Astrocyte of the spinal cord (primary cell): ENCODE measurements at regions not wholly inside any gene's neighbourhood (a gene's known extent, or its start where the extent isn't known, plus 50 kb on each side); places are given as distances from the start of the nearest gene placed in this dataset.

Experiments used
- DNase-seq: peaks from one replicate; pipeline ENCODE4 v3.0.0; 2011; ENCODE audit warnings: low read depth, low spot score
- H3K4me3 ChIP-seq: 2 replicates; pipeline ENCODE4 v1.5.1; 2011; ENCODE audit warnings: low read depth, mild to moderate bottlenecking, low read length, moderate library complexity
- CTCF ChIP-seq: IDR thresholded peaks from 2 replicates; pipeline ENCODE4 v1.5.1; 2012; ENCODE audit warnings: low read depth, mild to moderate bottlenecking, low read length, inconsistent platforms
- in situ Hi-C: cut with HindIII; loops from 2 replicates; pipeline ENCODE4 v1.10.0; 2017; ENCODE audit warnings: low sequenced_read_pairs

GRCh38 chr17:70934231-70934630 lies 764.9 kb downstream of the KCNJ2 start:
- H3K4me3 ChIP-seq: no peak overlapping the region
- in situ Hi-C loops: no loop called here
- TF ChIP-seq CTCF: no peak
- DNase-seq: no peak

- no peak overlapping the region for H3K4me3 ChIP-seq
- no peak for DNase-seq
- in situ Hi-C loops: no loop called here
- no peak for TF ChIP-seq CTCF
Measured at GRCh38 chr17:70934835-70935234, 765.5 kb downstream of the KCNJ2 start.

GRCh38 chr17:70936724-70937123 lies 767.4 kb downstream of the KCNJ2 start:
- no peak for TF ChIP-seq CTCF
- in situ Hi-C loops: no loop called here
- DNase-seq: no peak
- H3K4me3 ChIP-seq: no peak overlapping the region

GRCh38 chr17:70938336-70938735 lies 769.0 kb downstream of the KCNJ2 start:
- no peak overlapping the region for H3K4me3 ChIP-seq
- no peak for DNase-seq
- in situ Hi-C loops: no loop called here
- no peak for TF ChIP-seq CTCF

GRCh38 chr17:70945386-70945785 lies 776.1 kb downstream of the KCNJ2 start:
- TF ChIP-seq CTCF: peak; percentile 24
- DNase-seq: peak; percentile 29
- in situ Hi-C loops: no loop called here
- no peak overlapping the region for H3K4me3 ChIP-seq

- no peak for DNase-seq
- no peak for TF ChIP-seq CTCF
- no peak overlapping the region for H3K4me3 ChIP-seq
- in situ Hi-C loops: no loop called here
Measured at GRCh38 chr17:70947215-70947614, 777.9 kb downstream of the KCNJ2 start.
